ENCODE measurements at regions not wholly inside any gene's neighbourhood (a gene's known extent, or its start where the extent isn't known, plus 50 kb on each side); places are given as distances from the start of the nearest gene placed in this dataset.
"Not testable (repeated sequence)": the region's sequence is repeated elsewhere in the genome, so short reads cannot be mapped to it uniquely, and the experiment has no call there.

DNA sequence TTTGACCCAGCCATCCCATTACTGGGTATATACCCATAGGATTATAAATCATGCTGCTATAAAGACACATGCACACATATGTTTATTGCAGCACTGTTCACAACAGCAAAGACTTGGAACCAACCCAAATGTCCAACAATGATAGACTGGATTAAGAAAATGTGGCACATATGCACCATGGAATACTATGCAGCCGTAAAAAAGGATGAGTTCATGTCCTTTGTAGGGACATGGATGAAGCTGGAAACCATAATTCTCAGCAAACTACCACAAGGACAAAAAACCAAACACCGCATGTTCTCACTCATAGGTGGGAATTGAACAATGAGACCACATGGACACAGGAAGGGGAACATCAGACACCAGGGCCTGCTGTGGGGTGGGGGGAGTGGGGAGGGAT, 129.4 kb upstream of the ZNF366 start:
- POLR2A ChIA-PET; H3K9me3 ChIP-seq (ENCODE audit: control insufficient read depth, insufficient read depth, low read depth, low read length); H3K36me3 ChIP-seq (ENCODE audit: control insufficient read depth in 2 of 2, insufficient read depth in 1 of 2, low read length in 2 of 2); H3K27ac ChIP-seq (ENCODE audit: extremely low read depth, low read depth, low read length); CTCF ChIA-PET; H3K4me3 ChIP-seq (ENCODE audit: low read depth, low read length); H3K4me1 ChIP-seq (ENCODE audit: control insufficient read depth, insufficient read depth, low read length): not testable (repeated sequence)
- peak; percentile 97 for TF ChIP-seq ZNF146 (tag by site-specific recombination; IDR thresholded peaks at IDR 0.05)
- TF ChIP-seq, protein P1, sequence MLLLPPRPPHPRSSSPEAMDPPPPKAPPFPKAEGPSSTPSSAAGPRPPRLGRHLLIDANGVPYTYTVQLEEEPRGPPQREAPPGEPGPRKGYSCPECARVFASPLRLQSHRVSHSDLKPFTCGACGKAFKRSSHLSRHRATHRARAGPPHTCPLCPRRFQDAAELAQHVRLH (tag by site-specific recombination; IDR thresholded peaks at IDR 0.05) = peak; percentile 76; the same call in 1 of the 2 replicates

DNA sequence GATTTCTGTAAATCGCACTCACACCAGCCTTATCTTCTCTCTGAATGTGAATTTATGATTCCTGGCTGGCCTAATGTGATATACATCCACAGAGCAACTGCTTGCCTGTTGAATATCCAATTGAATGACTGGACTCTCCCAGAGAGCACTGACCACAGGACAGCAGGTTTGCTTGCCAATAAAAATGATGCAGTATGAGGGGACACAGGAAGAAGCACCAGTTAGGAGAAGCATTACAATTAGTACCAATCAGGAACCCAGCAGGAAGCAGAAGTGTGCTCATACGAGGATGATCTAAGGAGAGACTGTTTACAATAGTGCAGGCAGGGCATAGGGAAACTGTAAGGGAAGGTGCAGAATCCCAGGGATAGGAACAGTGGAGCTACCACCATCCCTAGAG, 127.2 kb upstream of the ZNF366 start:
- ChIA-PET CTCF (interaction anchor here (0.7 to 1.7 kb wide), 2 partner anchors 23 to 567 kb away, joined by 3 to 4 read pairs; no protein-coding TSS in a partner anchor), POLR2A (no interaction called here)
- peak; percentile 69 for TF ChIP-seq SCRT2 (tag by site-specific recombination; IDR thresholded peaks at IDR 0.05)
- TF ChIP-seq ZIC2 (tag by site-specific recombination; IDR thresholded peaks at IDR 0.05) = peak; percentile 87
- no peak for TF ChIP-seq KLF1 (tag by site-specific recombination; IDR thresholded peaks at IDR 0.05)
- TF ChIP-seq TRIM28 (IDR thresholded peaks at IDR 0.05; ENCODE audit: borderline replicate concordance, low read length) = peak; percentile 53; the same call in 1 of the 2 replicates
- peak; percentile 45; the same call in 1 of the 2 replicates for TF ChIP-seq ZBTB48 (tag by site-specific recombination; IDR thresholded peaks at IDR 0.05)
- H3K4me3 ChIP-seq (ENCODE audit: low read depth, low read length) = no peak overlapping the region
- H3K27ac ChIP-seq (ENCODE audit: extremely low read depth, low read depth, low read length) = no peak overlapping the region
- no peaks in the 10 kb centered on the region for H3K4me1 ChIP-seq (ENCODE audit: control insufficient read depth, insufficient read depth, low read length)
- H3K9me3 ChIP-seq (ENCODE audit: control insufficient read depth, insufficient read depth, low read depth, low read length) = no peaks in the 10 kb centered on the region
- H3K36me3 ChIP-seq (ENCODE audit: control insufficient read depth in 2 of 2, insufficient read depth in 1 of 2, low read length in 2 of 2) = no peaks in the 10 kb centered on the region

DNA sequence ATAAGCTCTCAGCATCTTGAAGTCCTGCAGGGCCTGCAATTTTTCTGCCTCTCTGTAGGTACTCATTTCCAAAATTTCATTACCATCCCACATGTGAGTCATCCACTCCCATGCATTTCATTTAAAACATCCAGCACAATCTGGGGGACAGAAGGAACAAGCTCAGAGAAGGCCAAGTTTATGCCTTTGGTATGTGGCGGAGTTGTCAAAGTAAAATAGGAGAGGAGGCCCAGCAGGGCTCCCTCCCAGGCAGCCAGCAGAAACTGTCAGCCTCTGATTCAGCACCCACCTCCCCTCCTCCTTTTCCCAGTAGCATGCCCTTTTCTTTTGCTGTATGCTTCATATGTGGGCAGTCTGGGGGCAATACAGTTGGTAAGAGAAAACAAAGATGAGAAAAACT, 126.4 kb upstream of the ZNF366 start:
- no peaks in the 10 kb centered on the region for H3K4me1 ChIP-seq (ENCODE audit: control insufficient read depth, insufficient read depth, low read length)
- no peaks in the 10 kb centered on the region for H3K9me3 ChIP-seq (ENCODE audit: control insufficient read depth, insufficient read depth, low read depth, low read length)
- ChIA-PET CTCF (interaction anchor here (1.3 kb wide), 1 partner anchor 22 kb away, joined by 4 read pairs; no protein-coding TSS in a partner anchor), POLR2A (no interaction called here)
- TF ChIP-seq EGR2 (tag by site-specific recombination; IDR thresholded peaks at IDR 0.05; ENCODE audit: low read depth) = peak; percentile 68
- no peak for TF ChIP-seq IKZF3 (tag by site-specific recombination; IDR thresholded peaks at IDR 0.05)
- TF ChIP-seq, protein P2, sequence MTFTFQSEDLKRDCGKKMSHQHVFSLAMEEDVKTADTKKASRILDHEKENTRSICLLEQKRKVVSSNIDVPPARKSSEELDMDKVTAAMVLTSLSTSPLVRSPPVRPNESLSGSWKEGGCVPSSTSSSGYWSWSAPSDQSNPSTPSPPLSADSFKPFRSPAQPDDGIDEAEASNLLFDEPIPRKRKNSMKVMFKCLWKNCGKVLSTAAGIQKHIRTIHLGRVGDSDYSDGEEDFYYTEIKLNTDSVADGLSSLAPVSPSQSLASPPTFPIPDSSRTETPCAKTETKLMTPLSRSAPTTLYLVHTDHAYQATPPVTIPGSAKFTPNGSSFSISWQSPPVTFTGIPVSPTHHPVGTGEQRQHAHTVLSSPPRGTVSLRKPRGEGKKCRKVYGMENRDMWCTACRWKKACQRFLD (tag by site-specific recombination; IDR thresholded peaks at IDR 0.05) = no peak
- TF ChIP-seq SP7 (tag by site-specific recombination; IDR thresholded peaks at IDR 0.05) = no peak
- no peak for TF ChIP-seq ZNF561 (tag by site-specific recombination; IDR thresholded peaks at IDR 0.05; ENCODE audit: borderline replicate concordance)
- no peak for TF ChIP-seq ZNF214 (tag by site-specific recombination; IDR thresholded peaks at IDR 0.05; ENCODE audit: borderline replicate concordance)
- peak; percentile 60 for TF ChIP-seq ZFHX2 (tag by site-specific recombination; conservative IDR thresholded peaks at IDR 0.05)
- TF ChIP-seq SP3 (tag by site-specific recombination; IDR thresholded peaks at IDR 0.05) = no peak
- TF ChIP-seq, protein P3, sequence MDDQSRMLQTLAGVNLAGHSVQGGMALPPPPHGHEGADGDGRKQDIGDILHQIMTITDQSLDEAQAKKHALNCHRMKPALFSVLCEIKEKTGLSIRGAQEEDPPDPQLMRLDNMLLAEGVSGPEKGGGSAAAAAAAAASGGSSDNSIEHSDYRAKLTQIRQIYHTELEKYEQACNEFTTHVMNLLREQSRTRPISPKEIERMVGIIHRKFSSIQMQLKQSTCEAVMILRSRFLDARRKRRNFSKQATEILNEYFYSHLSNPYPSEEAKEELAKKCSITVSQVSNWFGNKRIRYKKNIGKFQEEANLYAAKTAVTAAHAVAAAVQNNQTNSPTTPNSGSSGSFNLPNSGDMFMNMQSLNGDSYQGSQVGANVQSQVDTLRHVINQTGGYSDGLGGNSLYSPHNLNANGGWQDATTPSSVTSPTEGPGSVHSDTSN (CRISPR knock-in tag; IDR thresholded peaks at IDR 0.05) = no peak
- TF ChIP-seq ZBTB7A (tag by site-specific recombination; IDR thresholded peaks at IDR 0.05; ENCODE audit: low read depth) = no peak
- no peaks in the 10 kb centered on the region for H3K36me3 ChIP-seq (ENCODE audit: control insufficient read depth in 2 of 2, insufficient read depth in 1 of 2, low read length in 2 of 2)
- no peak overlapping the region for H3K27ac ChIP-seq (ENCODE audit: extremely low read depth, low read depth, low read length)
- no peak overlapping the region for H3K4me3 ChIP-seq (ENCODE audit: low read depth, low read length)

DNA sequence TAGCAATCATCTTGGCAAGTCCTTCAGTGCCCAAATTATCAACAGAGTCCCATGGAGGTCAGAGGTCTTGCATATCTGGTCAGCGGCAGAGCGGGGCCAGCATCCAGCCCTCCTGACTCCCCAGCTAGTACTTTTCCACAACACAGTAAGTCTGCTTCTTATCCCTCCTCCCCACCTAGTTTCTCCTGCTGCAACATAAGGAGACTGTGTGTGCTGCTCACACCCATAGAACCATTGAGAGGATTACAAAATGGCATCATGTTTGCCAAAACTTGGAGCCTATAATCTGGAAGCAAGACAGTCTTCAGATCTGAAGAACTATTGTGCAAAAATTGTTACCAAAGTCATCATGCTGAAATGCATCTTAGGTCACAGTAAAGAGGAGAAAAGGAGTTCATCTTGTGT, 125.8 kb upstream of the ZNF366 start:
- Histone ChIP-seq H3K9me3 (ENCODE audit: control insufficient read depth, insufficient read depth, low read depth, low read length) (no peaks in the 10 kb centered on the region), H3K27ac (ENCODE audit: extremely low read depth, low read depth, low read length) (no peak overlapping the region), H3K4me1 (ENCODE audit: control insufficient read depth, insufficient read depth, low read length) (no peaks in the 10 kb centered on the region), H3K36me3 (ENCODE audit: control insufficient read depth in 2 of 2, insufficient read depth in 1 of 2, low read length in 2 of 2) (no peaks in the 10 kb centered on the region), H3K4me3 (ENCODE audit: low read depth, low read length) (no peak overlapping the region)
- POLR2A ChIA-PET = no interaction called here
- CTCF ChIA-PET = interaction anchor here (1.3 kb wide), 1 partner anchor 22 kb away, joined by 4 read pairs; no protein-coding TSS in a partner anchor
- no peak for TF ChIP-seq ZSCAN16 (tag by site-specific recombination; IDR thresholded peaks at IDR 0.05)
- TF ChIP-seq SP7 (tag by site-specific recombination; IDR thresholded peaks at IDR 0.05) = no peak
- TF ChIP-seq ZNF623 (tag by site-specific recombination; IDR thresholded peaks at IDR 0.05) = no peak
- no peak for TF ChIP-seq ZFP3 (tag by site-specific recombination; IDR thresholded peaks at IDR 0.05; ENCODE audit: low read depth)
- TF ChIP-seq GLIS1 (tag by site-specific recombination; IDR thresholded peaks at IDR 0.05) = no peak
- TF ChIP-seq, protein P4, sequence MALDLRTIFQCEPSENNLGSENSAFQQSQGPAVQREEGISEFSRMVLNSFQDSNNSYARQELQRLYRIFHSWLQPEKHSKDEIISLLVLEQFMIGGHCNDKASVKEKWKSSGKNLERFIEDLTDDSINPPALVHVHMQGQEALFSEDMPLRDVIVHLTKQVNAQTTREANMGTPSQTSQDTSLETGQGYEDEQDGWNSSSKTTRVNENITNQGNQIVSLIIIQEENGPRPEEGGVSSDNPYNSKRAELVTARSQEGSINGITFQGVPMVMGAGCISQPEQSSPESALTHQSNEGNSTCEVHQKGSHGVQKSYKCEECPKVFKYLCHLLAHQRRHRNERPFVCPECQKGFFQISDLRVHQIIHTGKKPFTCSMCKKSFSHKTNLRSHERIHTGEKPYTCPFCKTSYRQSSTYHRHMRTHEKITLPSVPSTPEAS (tag by site-specific recombination; IDR thresholded peaks at IDR 0.05) = no peak
- no peak for TF ChIP-seq ZNF366 (tag by site-specific recombination; conservative IDR thresholded peaks at IDR 0.05)
- TF ChIP-seq ZNF155 (tag by site-specific recombination; IDR thresholded peaks at IDR 0.05) = no peak
- TF ChIP-seq, protein P5, sequence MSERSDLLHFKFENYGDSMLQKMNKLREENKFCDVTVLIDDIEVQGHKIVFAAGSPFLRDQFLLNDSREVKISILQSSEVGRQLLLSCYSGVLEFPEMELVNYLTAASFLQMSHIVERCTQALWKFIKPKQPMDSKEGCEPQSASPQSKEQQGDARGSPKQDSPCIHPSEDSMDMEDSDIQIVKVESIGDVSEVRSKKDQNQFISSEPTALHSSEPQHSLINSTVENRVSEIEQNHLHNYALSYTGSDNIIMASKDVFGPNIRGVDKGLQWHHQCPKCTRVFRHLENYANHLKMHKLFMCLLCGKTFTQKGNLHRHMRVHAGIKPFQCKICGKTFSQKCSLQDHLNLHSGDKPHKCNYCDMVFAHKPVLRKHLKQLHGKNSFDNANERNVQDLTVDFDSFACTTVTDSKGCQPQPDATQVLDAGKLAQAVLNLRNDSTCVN (tag by site-specific recombination; optimal IDR thresholded peaks at IDR 0.05) = no peak
- TF ChIP-seq ZIC2 (tag by site-specific recombination; IDR thresholded peaks at IDR 0.05) = no peak
- TF ChIP-seq ZNF791 (tag by site-specific recombination; IDR thresholded peaks at IDR 0.05) = no peak

Data from HEK293 (cell line).